HG02763 (cell line): ENCODE measurements at regions not wholly inside any gene's neighbourhood (a gene's known extent, or its start where the extent isn't known, plus 50 kb on each side); places are given as distances from the start of the nearest gene placed in this dataset.

Experiments used
- ATAC-seq: cut with Tn5 transposase; IDR thresholded peaks from one replicate; pipeline ENCODE4 v1.9.1; 2021; ENCODE audit warnings: mild to moderate bottlenecking, moderate library complexity; ENCODE audit not compliant: unreplicated experiment

DNA sequence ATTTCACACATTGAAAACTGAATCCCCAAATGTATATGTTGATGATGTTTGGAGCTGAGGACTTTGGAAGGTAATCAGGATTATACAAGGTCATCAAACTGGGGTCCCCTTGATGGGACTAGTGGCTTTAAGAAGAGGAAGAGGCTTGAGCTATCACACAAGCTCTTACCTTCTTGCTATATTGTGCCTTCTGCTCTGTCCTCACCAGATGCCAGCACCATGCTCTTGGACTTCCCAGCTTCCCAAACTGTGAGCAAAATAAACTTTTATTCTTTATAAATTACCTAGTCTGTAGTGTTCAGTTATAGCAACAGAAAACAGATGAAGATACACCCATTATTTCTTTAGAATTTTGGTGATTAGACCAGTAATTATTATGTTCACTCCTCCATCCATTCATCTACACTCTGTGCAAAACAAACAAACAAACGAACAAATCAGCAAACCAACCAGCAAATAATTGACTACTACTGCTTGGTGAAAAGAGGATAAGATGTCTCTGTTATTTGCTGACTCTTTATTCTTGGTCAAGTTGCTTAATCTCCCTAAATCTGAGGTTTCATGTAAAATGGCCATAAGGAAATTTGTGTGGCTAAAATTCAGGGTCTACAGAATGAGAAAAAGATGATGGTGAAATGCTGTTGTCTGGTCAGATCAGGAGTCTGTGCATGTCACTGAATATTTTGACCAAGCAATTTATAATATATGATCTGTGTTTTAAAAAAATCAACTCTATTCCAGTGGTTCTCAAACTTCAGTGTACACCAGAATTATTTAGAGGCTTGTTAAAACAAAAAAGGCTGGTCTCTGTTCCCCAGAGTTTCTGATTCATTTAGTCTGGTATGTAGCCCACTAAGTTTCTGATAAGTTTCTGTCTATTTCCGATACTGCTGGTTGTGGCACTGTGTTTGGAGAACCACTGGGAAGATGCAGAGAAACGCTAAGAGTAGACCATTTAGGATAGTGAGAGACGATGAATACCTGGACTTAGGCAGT is 854.1 kb downstream of the MAT2B start:
- ATAC-seq, result peak; percentile 8

GRCh38 chr5:164360589-164360988 is 855.2 kb downstream of the MAT2B start:
- ATAC-seq, result no peak

DNA sequence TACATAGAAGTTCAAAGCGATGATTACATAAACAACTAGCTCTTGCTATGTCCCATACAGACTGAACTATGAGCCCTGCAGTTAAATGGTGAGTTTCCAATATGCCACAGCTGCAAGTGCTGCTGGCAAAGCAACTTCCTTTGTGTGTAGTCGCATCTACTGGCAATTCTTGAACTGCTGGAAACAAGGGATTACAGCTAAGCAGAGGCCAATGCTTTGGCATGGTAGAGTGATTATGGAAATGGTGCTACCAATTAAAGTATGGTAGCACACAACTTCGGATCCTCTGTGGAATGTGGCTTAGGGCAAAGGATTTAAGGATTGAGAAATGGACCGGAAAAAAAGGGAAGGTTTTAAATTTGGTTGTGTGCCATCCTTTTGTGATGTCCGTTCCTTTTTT is 856.6 kb downstream of the MAT2B start:
- no peak for ATAC-seq

DNA sequence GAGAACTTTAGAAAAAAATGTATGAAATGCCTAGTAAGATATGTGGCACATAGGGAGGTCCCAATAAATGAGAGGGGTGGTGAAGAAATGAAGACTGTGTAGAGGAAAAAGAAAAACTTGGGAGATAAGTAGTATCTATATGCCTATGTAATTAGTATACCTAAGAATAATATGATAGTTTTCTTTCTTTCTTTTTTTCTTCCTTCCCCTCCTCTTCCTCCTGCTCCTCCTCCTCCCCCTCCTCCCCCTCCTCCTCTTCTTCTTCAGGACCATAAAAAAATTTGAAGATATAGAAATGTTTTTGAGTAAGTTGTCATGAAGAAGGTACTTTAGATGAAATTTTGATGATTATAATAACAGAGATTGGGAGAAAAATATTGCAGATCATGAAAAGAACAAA is 857.4 kb downstream of the MAT2B start:
- ATAC-seq, result no peak

GRCh38 chr5:164364237-164365208 is 859.1 kb downstream of the MAT2B start:
- ATAC-seq, result no peak

DNA sequence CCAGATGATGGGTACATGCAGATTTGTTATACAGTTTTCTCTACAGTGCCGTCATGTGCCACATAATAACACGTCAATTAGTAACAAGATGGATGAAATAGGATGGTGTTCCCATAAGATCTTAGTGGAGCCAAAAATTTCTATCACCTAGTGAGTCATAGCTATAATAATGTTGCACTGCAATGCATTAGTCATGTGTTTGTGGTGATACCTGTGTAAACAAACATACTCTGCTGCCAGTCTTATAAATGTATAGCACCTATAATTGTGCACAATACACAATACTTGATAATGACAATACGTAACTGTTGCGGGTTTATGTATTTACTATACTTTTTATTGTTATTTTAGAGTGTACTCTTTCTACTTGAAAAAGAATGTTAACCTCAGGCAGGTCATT is 865.4 kb downstream of the MAT2B start:
- ATAC-seq, result no peak

- ATAC-seq, result no peak
Measured at GRCh38 chr5:164372892-164373291, 867.5 kb downstream of the MAT2B start.

GRCh38 chr5:164373876-164374275 is 868.5 kb downstream of the MAT2B start:
- ATAC-seq, result no peak

DNA sequence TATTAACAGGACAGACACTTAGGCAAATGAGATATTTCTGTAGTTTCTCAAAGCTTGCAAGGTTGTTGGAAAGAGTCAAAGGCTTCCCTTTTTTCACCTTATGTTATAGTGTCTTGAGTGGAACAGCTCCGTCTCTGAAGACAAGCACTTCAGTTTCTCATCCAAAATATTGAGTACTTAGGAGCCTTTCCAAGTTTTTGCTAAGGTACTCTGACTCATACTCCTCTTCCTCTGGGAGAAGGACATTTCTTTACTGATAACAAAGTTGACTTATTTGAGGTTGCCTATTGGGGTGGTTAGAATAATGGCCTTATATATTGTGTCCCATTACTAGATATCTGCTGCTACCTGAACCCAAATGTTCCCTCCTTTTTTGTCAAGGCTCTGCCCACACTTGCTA is 869.6 kb downstream of the MAT2B start:
- ATAC-seq, result no peak

DNA sequence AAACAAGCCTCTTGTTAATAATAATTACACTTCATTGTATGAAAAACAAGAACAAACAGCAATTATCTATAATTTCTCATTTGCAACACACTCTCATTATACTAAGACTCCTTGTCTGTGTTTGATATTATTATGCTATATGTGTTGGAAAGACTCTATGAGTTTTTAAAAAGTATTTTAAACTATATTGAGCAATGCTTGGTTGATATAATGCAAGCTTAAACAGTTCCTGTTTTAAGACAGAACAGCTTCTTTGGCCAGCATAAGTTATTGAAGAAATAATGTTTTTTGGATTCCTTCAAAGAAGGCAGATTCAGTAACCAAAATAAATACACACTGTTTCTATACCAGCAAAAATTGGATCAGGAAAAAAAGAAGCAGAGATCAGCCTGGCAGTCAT is 871.4 kb downstream of the MAT2B start:
- ATAC-seq, result no peak

DNA sequence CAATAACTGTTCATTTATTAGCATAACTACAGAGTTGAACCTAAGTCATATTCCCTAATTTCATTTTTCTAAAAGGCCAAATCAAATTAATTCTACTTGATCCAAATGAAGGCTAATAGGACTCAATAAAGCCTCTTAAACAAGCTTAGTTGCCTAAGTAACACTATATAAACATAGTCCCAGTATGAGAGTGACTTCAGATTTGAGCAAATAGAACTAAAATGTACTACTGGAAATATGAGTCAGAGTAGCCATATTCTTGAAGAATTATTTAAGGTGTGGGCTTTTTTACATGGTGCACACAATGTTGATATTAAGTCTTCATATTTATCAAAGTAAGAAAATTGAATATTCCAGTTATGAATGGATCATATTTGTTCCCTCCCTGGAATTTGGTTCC is 872.3 kb downstream of the MAT2B start:
- ATAC-seq, result no peak

DNA sequence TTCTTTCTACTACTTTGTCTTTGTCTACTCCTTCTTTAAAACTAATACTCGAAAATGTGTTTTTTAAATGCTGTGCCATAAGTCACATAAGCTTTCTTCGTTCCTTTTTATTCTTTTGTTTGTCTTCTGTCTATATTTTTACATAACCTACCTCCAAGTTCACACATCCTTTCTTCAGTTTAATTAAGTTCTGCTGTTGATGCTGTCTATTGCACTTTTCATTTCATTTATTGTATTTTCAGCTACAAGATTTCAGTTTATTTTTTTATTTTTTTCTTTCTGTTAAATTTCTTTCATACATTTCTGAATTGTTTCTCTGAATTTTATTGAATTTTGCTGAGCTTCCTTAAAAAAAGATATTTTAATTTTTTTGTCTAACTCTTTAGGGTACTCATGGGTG is 878.2 kb downstream of the MAT2B start:
- no peak for ATAC-seq

GRCh38 chr5:164392531-164392930 is 887.1 kb downstream of the MAT2B start:
- no peak for ATAC-seq

GRCh38 chr5:164394686-164395194 is 889.3 kb downstream of the MAT2B start:
- no peak for ATAC-seq

- no peak for ATAC-seq
Measured at GRCh38 chr5:164412531-164412930, 907.1 kb downstream of the MAT2B start.

- ATAC-seq, result no peak
Measured at GRCh38 chr5:164420161-164420560, 914.7 kb downstream of the MAT2B start.

DNA sequence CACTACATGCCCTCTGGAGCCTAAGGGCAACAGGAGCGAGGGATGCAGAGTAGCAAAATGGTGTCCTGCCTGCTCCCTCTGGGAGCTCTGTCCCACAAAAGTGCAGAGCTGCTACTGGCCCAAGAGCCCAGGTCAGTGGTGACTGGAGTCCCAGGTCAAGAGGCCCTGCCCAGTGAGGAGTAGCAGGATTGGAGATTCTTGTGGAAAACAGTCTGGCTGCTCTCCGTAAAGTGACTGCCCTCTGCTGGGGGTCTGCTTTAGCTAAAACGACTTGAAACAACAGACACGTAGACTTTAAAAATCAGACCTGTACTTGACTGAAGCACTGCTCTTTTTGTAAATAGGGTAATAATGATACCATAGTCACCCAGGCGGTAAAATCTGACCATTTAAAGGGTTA is 917.0 kb downstream of the MAT2B start:
- ATAC-seq, result no peak

GRCh38 chr5:164431634-164432304 is 926.4 kb downstream of the MAT2B start:
- ATAC-seq, result no peak

DNA sequence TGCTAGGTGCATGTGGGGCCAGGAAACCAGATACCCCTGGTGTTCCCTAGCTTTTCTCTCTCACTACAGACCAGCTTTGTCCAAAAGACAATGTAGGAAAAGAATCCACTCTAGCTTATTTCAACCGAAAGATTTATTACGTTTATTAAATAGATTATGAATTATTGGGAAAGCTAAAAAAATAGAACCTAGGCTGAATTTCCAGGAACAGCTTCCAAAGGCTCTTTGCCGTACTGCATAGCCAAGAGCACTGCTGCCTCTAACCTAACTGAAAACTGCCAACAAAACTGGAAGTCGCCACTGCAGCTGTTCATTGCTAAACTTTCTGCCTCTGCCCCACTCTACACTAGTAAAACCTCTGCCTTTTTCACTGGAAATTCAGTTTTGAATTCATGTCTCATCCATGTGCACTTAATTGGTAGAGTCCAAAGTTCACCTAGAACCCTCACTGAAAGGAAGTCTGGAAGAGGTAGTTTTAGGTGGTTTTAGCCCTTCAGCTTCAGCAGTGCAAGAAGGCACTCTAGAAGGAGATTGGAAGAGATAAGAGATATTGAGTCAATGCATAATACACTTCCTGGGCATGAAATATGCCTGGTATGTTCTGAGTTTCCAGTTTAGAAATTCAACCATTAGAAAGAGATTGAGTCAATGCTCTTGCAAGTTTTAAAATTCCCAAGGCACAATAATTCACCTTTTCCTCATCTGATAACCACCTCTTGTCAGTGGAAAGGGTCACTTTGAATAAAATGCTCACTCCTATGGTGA is 927.9 kb downstream of the MAT2B start:
- ATAC-seq, result no peak

DNA sequence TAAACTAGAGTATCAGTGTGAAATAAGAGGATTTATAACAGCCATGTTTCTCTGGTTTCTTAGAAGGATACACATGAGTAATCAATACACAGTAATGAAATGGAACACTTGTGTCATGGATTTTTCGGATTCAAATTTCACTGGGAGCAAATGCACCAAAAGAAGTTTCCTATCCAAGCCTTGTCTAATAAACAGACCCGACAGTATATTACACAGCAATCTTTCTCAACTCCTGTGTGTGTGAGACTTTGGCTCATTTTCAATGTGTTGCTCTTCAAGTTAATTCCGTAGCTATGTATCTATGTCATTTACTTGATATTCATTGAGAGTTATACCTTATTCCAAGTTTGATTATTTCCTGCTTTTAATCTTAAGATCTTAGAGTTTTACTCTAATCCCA is 930.2 kb downstream of the MAT2B start:
- no peak for ATAC-seq
